H9 (cell line): ENCODE measurements at regions not wholly inside any gene's neighbourhood (a gene's known extent, or its start where the extent isn't known, plus 50 kb on each side); places are given as distances from the start of the nearest gene placed in this dataset.

Experiments used
- DNase-seq: peaks from one replicate; pipeline ENCODE4 v3.0.0-alpha.2; 2017
- H2AFZ ChIP-seq: one replicate; pipeline ENCODE4 v1.6.1; 2013; ENCODE audit warnings: mild to moderate bottlenecking, low read length, control low read depth, moderate library complexity
- H2AK5ac ChIP-seq: 2 replicates; pipeline ENCODE4 v1.6.1; 2013; ENCODE audit warnings: low read length, control low read depth, mixed read lengths; ENCODE audit not compliant: insufficient read length
- H2BK120ac ChIP-seq: one replicate; pipeline ENCODE4 v1.6.1; 2013; ENCODE audit warnings: low read depth, mild to moderate bottlenecking, low read length, control low read depth, inconsistent platforms; ENCODE audit not compliant: poor library complexity, severe bottlenecking
- H2BK12ac ChIP-seq: 2 replicates; pipeline ENCODE4 v1.6.1; 2013; ENCODE audit warnings: low read length, control low read depth, mixed read lengths, low read depth; ENCODE audit not compliant: insufficient read length
- H2BK15ac ChIP-seq: 2 replicates; pipeline ENCODE4 v1.6.1; 2013; ENCODE audit warnings: low read depth, low read length, control low read depth
- H2BK20ac ChIP-seq: one replicate; pipeline ENCODE4 v1.6.1; 2013; ENCODE audit warnings: low read depth, mild to moderate bottlenecking, low read length, control low read depth, inconsistent platforms; ENCODE audit not compliant: poor library complexity, severe bottlenecking
- H2BK5ac ChIP-seq: 2 replicates; pipeline ENCODE4 v1.6.1; 2013; ENCODE audit warnings: low read length, control low read depth, mixed read lengths; ENCODE audit not compliant: insufficient read length
- H3K14ac ChIP-seq: 2 replicates; pipeline ENCODE4 v1.6.1; 2013; ENCODE audit warnings: low read length, control low read depth; ENCODE audit not compliant: insufficient read depth
- H3K18ac ChIP-seq: 2 replicates; pipeline ENCODE4 v1.6.1; 2013; ENCODE audit warnings: low read depth, mild to moderate bottlenecking, mixed read lengths, low read length, control low read depth; ENCODE audit not compliant: insufficient read length
- H3K23ac ChIP-seq: 2 replicates; pipeline ENCODE4 v1.6.1; 2013; ENCODE audit warnings: low read length, control low read depth, mixed read lengths, low read depth; ENCODE audit not compliant: insufficient read length
- H3K23me2 ChIP-seq: 2 replicates; pipeline ENCODE4 v1.6.1; 2013; ENCODE audit warnings: low read depth, mild to moderate bottlenecking, mixed read lengths, low read length, control low read depth; ENCODE audit not compliant: insufficient read length, poor library complexity, severe bottlenecking
- H3K27ac ChIP-seq: 2 replicates; pipeline ENCODE4 v1.5.1; 2013; ENCODE audit warnings: low read length, control low read depth, mixed read lengths, low read depth; ENCODE audit not compliant: insufficient read length
- H3K27me3 ChIP-seq: 2 replicates; pipeline ENCODE4 v1.6.1; 2013; ENCODE audit warnings: low read length, control low read depth, inconsistent platforms; ENCODE audit not compliant: insufficient read depth
- H3K4ac ChIP-seq: 2 replicates; pipeline ENCODE4 v1.6.1; 2013; ENCODE audit warnings: low read depth, mild to moderate bottlenecking, control low read depth, inconsistent platforms, low read length, moderate library complexity
- H3K4me1 ChIP-seq: 2 replicates; pipeline ENCODE4 v1.6.1; 2013; ENCODE audit warnings: low read length, control low read depth, inconsistent platforms; ENCODE audit not compliant: insufficient read depth
- H3K4me2 ChIP-seq: 2 replicates; pipeline ENCODE4 v1.6.1; 2013; ENCODE audit warnings: low read length, control low read depth, mixed read lengths; ENCODE audit not compliant: insufficient read length, insufficient read depth
- H3K56ac ChIP-seq: 2 replicates; pipeline ENCODE4 v1.6.1; 2013; ENCODE audit warnings: low read depth, mild to moderate bottlenecking, mixed read lengths, low read length, control low read depth; ENCODE audit not compliant: insufficient read length
- H3K79me1 ChIP-seq: 2 replicates; pipeline ENCODE4 v1.6.1; 2013; ENCODE audit warnings: low read depth, mild to moderate bottlenecking, moderate library complexity, low read length, control low read depth, inconsistent platforms; ENCODE audit not compliant: insufficient read depth, poor library complexity, severe bottlenecking
- H3K79me2 ChIP-seq: 2 replicates; pipeline ENCODE4 v1.6.1; 2013; ENCODE audit warnings: low read length, control low read depth, inconsistent platforms; ENCODE audit not compliant: insufficient read depth
- H3K9ac ChIP-seq: 2 replicates; pipeline ENCODE4 v1.6.1; 2013; ENCODE audit warnings: low read length, control low read depth, mixed read lengths; ENCODE audit not compliant: insufficient read length; ENCODE audit errors: extremely low read depth
- H3K9me3 ChIP-seq: one replicate; pipeline ENCODE4 v1.6.1; 2013; ENCODE audit warnings: low read depth, low read length, inconsistent platforms; ENCODE audit not compliant: control insufficient read depth
- H3T11ph ChIP-seq: one replicate; pipeline ENCODE4 v1.6.1; 2013; ENCODE audit warnings: mild to moderate bottlenecking, low read length, control low read depth, inconsistent platforms
- H4K20me1 ChIP-seq: one replicate; pipeline ENCODE4 v1.6.1; 2013; ENCODE audit not compliant: control insufficient read depth, insufficient read length, insufficient read depth
- H4K5ac ChIP-seq: 2 replicates; pipeline ENCODE4 v1.6.1; 2013; ENCODE audit warnings: low read depth, mild to moderate bottlenecking, mixed read lengths, low read length, control low read depth; ENCODE audit not compliant: insufficient read length
- H4K8ac ChIP-seq: replicated peaks from 2 replicates; pipeline ENCODE4 v1.6.1; 2013; ENCODE audit warnings: low read length, control low read depth, mixed read lengths, low read depth; ENCODE audit not compliant: insufficient read length
- H4K91ac ChIP-seq: 2 replicates; pipeline ENCODE4 v1.6.1; 2013; ENCODE audit warnings: low read depth, mild to moderate bottlenecking, moderate library complexity, mixed read lengths, low read length, control low read depth; ENCODE audit not compliant: insufficient read length
- H3K27ac Mint-ChIP-seq, 3 experiments: 2 replicates in 2 of 3; 3 replicates in 1 of 3; pipeline ENCODE4 v1.8.0; 2020 to 2021; ENCODE audit warnings: mixed read lengths in 3 of 3, mild to moderate bottlenecking in 1 of 3, moderate library complexity in 1 of 3
- H3K27me3 Mint-ChIP-seq: 2 replicates; pipeline ENCODE4 v1.8.0; 2021; ENCODE audit warnings: low read depth, mild to moderate bottlenecking, moderate library complexity, mixed read lengths
- H3K36me3 Mint-ChIP-seq, 3 experiments: 2 replicates in 2 of 3; 3 replicates in 1 of 3; pipeline ENCODE4 v1.8.0; 2020 to 2021; ENCODE audit warnings: low read depth in 3 of 3, mixed read lengths in 3 of 3; ENCODE audit not compliant: insufficient read depth in 1 of 3
- H3K4me1 Mint-ChIP-seq, 2 experiments: 2 replicates each; pipeline ENCODE4 v1.8.0; 2020; ENCODE audit warnings: mixed read lengths in 2 of 2
- H3K4me3 Mint-ChIP-seq, 2 experiments: 2 replicates in 1 of 2; 3 replicates in 1 of 2; pipeline ENCODE4 v1.8.0; 2020 to 2021; ENCODE audit warnings: mild to moderate bottlenecking in 2 of 2, mixed read lengths in 2 of 2, moderate library complexity in 1 of 2
- H3K9me3 Mint-ChIP-seq, 2 experiments: 2 replicates in 1 of 2; 3 replicates in 1 of 2; pipeline ENCODE4 v1.8.0; 2020; ENCODE audit warnings: mild to moderate bottlenecking in 2 of 2, mixed read lengths in 2 of 2, moderate library complexity in 1 of 2
- CTCF ChIP-seq: fragments of 200-600 bp; sonication (generic); conservative IDR thresholded peaks from 3 replicates; pipeline ENCODE4 v1.8.0; 2021; ENCODE audit warnings: antibody characterized with exemption, mild to moderate bottlenecking
- WGBS: extraction: QIAGEN DNeasy Blood & Tissue Kit; methylation state at CpG from one replicate; pipeline ENCODE4 v1.1.7; 2013; ENCODE audit warnings: missing lambda C conversion rate, low lambda C conversion rate, mixed read lengths; ENCODE audit not compliant: insufficient read length; ENCODE audit errors: extremely low coverage; 5-methylcytosine and 5-hydroxymethylcytosine counted together

- Histone ChIP-seq H4K91ac (peak overlapping the region; percentile 17), H3K27me3 (no peaks in the 10 kb centered on the region), H3K56ac (no peak overlapping the region), H2AFZ (no peak overlapping the region), H2BK5ac (no peak overlapping the region), H2BK120ac (no peak overlapping the region), H3K79me1 (no peaks in the 10 kb centered on the region), H2AK5ac (no peak overlapping the region), H3K4me2 (no peak overlapping the region), H4K5ac (no peak overlapping the region), H3K14ac (no peak overlapping the region; the same call in 1 of the 2 replicates), H3K27ac (no peak overlapping the region), H2BK15ac (no peak overlapping the region), H4K20me1 (no peaks in the 10 kb centered on the region), H3K23me2 (no peaks in the 10 kb centered on the region), H3K9ac (no peak overlapping the region), H3K23ac (no peak overlapping the region), H3K4ac (no peak overlapping the region), H2BK12ac (no peak overlapping the region), H2BK20ac (no peak overlapping the region), H3K9me3 (peaks cover 9% of the 10 kb centered on the region), H4K8ac (no peak overlapping the region), H3K79me2 (no peaks in the 10 kb centered on the region), H3K4me1 (no peaks in the 10 kb centered on the region), H3T11ph (no peak overlapping the region), H3K18ac (peak overlapping the region; percentile 38)
- Mint-ChIP-seq H3K9me3 (peaks cover 15 to 21% of the 10 kb centered on the region in 2 experiments), H3K36me3 (peaks cover 7 to 10% (median 8%) of the 10 kb centered on the region in 3 experiments; a peak in 6 of 7 replicates), H3K27me3 (peaks cover 3% of the 10 kb centered on the region), H3K27ac (peak overlapping the region in 1 of 3 experiments; percentile 59; a peak in 3 of 7 replicates), H3K4me3 (no peak overlapping the region), H3K4me1 (peaks cover 25 to 28% of the 10 kb centered on the region in 2 experiments)
- TF ChIP-seq CTCF = no peak
- WGBS = no CpG with 5 or more reads among the region's 3 CpGs
- peak; percentile 38 for DNase-seq
Observed at GRCh38 chr20:48153523-48153922, 368.2 kb upstream of the SULF2 start.
